IMR-90 (cell line): ENCODE measurements at regions not wholly inside any gene's neighbourhood (a gene's known extent, or its start where the extent isn't known, plus 50 kb on each side); places are given as distances from the start of the nearest gene placed in this dataset.

Experiments
- ATAC-seq: fragments of 200-7000 bp; cut with Tn5 transposase; 2 replicates; pipeline ENCODE4 v1.9.1; 2020; ENCODE audit warnings: low read depth, mild to moderate bottlenecking, moderate library complexity
- BruUV-seq: library from RNA; stranded (reverse); fragments of 400-500 nt; replicated peaks from 2 replicates; lab custom pipeline; 2021; lab: Mats Ljungman, UMichigan
- CTCF ChIA-PET: fragments of 300-600 bp; formaldehyde crosslinking; extraction: SDS; loops from one replicate; lab custom pipeline; 2021; ENCODE audit warnings: antibody characterized with exemption; lab: Yijun Ruan, JAX
- POLR2A ChIA-PET: fragments of 300-600 bp; sonication (Branson Sonifier 250); formaldehyde crosslinking; loops from one replicate; lab custom pipeline; 2022; ENCODE audit warnings: antibody characterized with exemption; ENCODE audit not compliant: unreplicated experiment; lab: Charles Lee
- DNase-seq: peaks from one replicate; pipeline ENCODE4 v3.0.0; 2013
- H2AFZ ChIP-seq: replicated peaks from 2 replicates; pipeline ENCODE3; 2013; ENCODE audit warnings: low read length, mild to moderate bottlenecking; ENCODE audit not compliant: poor library complexity
- H2AK5ac ChIP-seq: 2 replicates; pipeline ENCODE4 v1.6.1; 2013; ENCODE audit warnings: low read depth, low read length, inconsistent platforms
- H2AK9ac ChIP-seq: replicated peaks from 2 replicates; pipeline ENCODE3; 2013; ENCODE audit warnings: mild to moderate bottlenecking, low read depth, low read length, moderate library complexity; ENCODE audit not compliant: poor library complexity
- H2BK120ac ChIP-seq: 2 replicates; pipeline ENCODE4 v1.6.1; 2013; ENCODE audit warnings: low read depth, low read length, inconsistent platforms
- H2BK15ac ChIP-seq: 3 replicates; pipeline ENCODE4 v1.6.1; 2013; ENCODE audit warnings: low read depth, low read length, inconsistent platforms
- H2BK20ac ChIP-seq: 2 replicates; pipeline ENCODE4 v1.6.1; 2013; ENCODE audit warnings: low read depth, mild to moderate bottlenecking, inconsistent platforms, low read length, moderate library complexity
- H2BK5ac ChIP-seq: 2 replicates; pipeline ENCODE4 v1.6.1; 2013; ENCODE audit warnings: mild to moderate bottlenecking, low read depth, low read length, inconsistent platforms; ENCODE audit not compliant: poor library complexity, severe bottlenecking
- H3K14ac ChIP-seq: replicated peaks from 2 replicates; pipeline ENCODE4 v1.6.1; 2013; ENCODE audit warnings: low read depth, low read length, inconsistent platforms
- H3K18ac ChIP-seq: 2 replicates; pipeline ENCODE4 v1.6.1; 2013; ENCODE audit warnings: low read depth, low read length, control low read depth
- H3K23ac ChIP-seq: 2 replicates; pipeline ENCODE4 v1.6.1; 2013; ENCODE audit warnings: low read depth, low read length, inconsistent platforms
- H3K27ac ChIP-seq: 2 replicates; pipeline ENCODE4 v1.5.1; 2013; ENCODE audit warnings: mild to moderate bottlenecking, control low read depth, low read length; ENCODE audit not compliant: insufficient read depth
- H3K27me3 ChIP-seq: 2 replicates; pipeline ENCODE4 v1.6.1; 2013; ENCODE audit warnings: low read length; ENCODE audit not compliant: control insufficient read depth, insufficient read depth
- H3K36me3 ChIP-seq: 2 replicates; pipeline ENCODE4 v1.6.1; 2013; ENCODE audit warnings: low read length, mixed read lengths; ENCODE audit not compliant: control insufficient read depth, insufficient read depth
- H3K4ac ChIP-seq: 2 replicates; pipeline ENCODE4 v1.6.1; 2013; ENCODE audit warnings: low read depth, low read length, inconsistent platforms
- H3K4me1 ChIP-seq: 2 replicates; pipeline ENCODE4 v1.6.1; 2013; ENCODE audit warnings: low read length, mixed read lengths; ENCODE audit not compliant: control insufficient read depth, insufficient read depth
- H3K4me2 ChIP-seq: 2 replicates; pipeline ENCODE4 v1.6.1; 2013; ENCODE audit warnings: low read depth, mild to moderate bottlenecking, control low read depth, low read length, moderate library complexity
- H3K4me3 ChIP-seq: 2 replicates; pipeline ENCODE4 v1.5.1; 2013; ENCODE audit warnings: low read depth, mild to moderate bottlenecking, control low read depth, low read length, moderate library complexity; ENCODE audit not compliant: insufficient read depth
- H3K56ac ChIP-seq: 2 replicates; pipeline ENCODE4 v1.6.1; 2013; ENCODE audit warnings: low read length, inconsistent platforms; ENCODE audit not compliant: insufficient read depth; ENCODE audit errors: extremely low read depth
- H3K79me1 ChIP-seq, 2 experiments: 2 replicates each; pipeline ENCODE4 v1.6.1; 2013; ENCODE audit warnings: low read length in 2 of 2, inconsistent platforms in 1 of 2, low read depth in 1 of 2
- H3K9ac ChIP-seq: 2 replicates; pipeline ENCODE4 v1.6.1; 2013; ENCODE audit warnings: low read depth, low read length, control low read depth
- H3K9me1 ChIP-seq: 2 replicates; pipeline ENCODE4 v1.6.1; 2013; ENCODE audit warnings: low read length, inconsistent platforms; ENCODE audit not compliant: insufficient read depth
- H3K9me3 ChIP-seq: 2 replicates; pipeline ENCODE4 v1.6.1; 2013; ENCODE audit warnings: low read length; ENCODE audit not compliant: control insufficient read depth, insufficient read depth
- H4K20me1 ChIP-seq: 2 replicates; pipeline ENCODE4 v1.6.1; 2013; ENCODE audit warnings: low read length, inconsistent platforms; ENCODE audit not compliant: insufficient read depth
- H4K5ac ChIP-seq: 2 replicates; pipeline ENCODE4 v1.6.1; 2013; ENCODE audit warnings: mild to moderate bottlenecking, low read depth, low read length, control low read depth
- H4K8ac ChIP-seq, 2 experiments: 2 replicates each; pipeline ENCODE4 v1.6.1; 2013; ENCODE audit warnings: low read depth in 2 of 2, low read length in 2 of 2, control low read depth in 1 of 2, inconsistent platforms in 1 of 2
- H4K91ac ChIP-seq: 2 replicates; pipeline ENCODE4 v1.6.1; 2013; ENCODE audit warnings: low read depth, low read length, inconsistent platforms; ENCODE audit not compliant: insufficient read depth
- BHLHE40 ChIP-seq: fragments of 150-350 bp; IDR thresholded peaks from 2 replicates; pipeline ENCODE4 v1.6.1; 2016; ENCODE audit warnings: mild to moderate bottlenecking, low read depth, low read length
- CEBPB ChIP-seq: IDR thresholded peaks from 2 replicates; pipeline ENCODE4 v1.6.1; 2012; ENCODE audit warnings: low read depth, low read length, improper control_type of control experiment
- CHD1 ChIP-seq: IDR thresholded peaks from 2 replicates; pipeline ENCODE4 v1.6.1; 2012; ENCODE audit warnings: low read depth, low read length, improper control_type of control experiment
- FOS ChIP-seq: fragments of 150-350 bp; IDR thresholded peaks from 2 replicates; pipeline ENCODE4 v1.6.1; 2016; ENCODE audit warnings: low read depth, low read length
- MAFK ChIP-seq: IDR thresholded peaks from 2 replicates; pipeline ENCODE4 v1.6.1; 2012; ENCODE audit warnings: low read depth, low read length, improper control_type of control experiment
- MAZ ChIP-seq: IDR thresholded peaks from 2 replicates; pipeline ENCODE4 v1.6.1; 2012; ENCODE audit warnings: low read depth, mild to moderate bottlenecking, low read length, improper control_type of control experiment, moderate library complexity, borderline replicate concordance
- MXI1 ChIP-seq: IDR thresholded peaks from 2 replicates; pipeline ENCODE4 v1.6.1; 2012; ENCODE audit warnings: low read depth, mild to moderate bottlenecking, low read length, moderate library complexity, borderline replicate concordance
- NFE2L2 ChIP-seq: fragments of 150-350 bp; IDR thresholded peaks from 2 replicates; pipeline ENCODE4 v1.6.1; 2016; ENCODE audit warnings: low read depth, mild to moderate bottlenecking, low read length
- POLR2A ChIP-seq: IDR thresholded peaks from 2 replicates; pipeline ENCODE4 v1.6.1; 2012; ENCODE audit warnings: mild to moderate bottlenecking, low read depth, low read length
- RAD21 ChIP-seq: IDR thresholded peaks from 2 replicates; pipeline ENCODE4 v1.6.1; 2012; ENCODE audit warnings: low read length, improper control_type of control experiment
- RCOR1 ChIP-seq: IDR thresholded peaks from 2 replicates; pipeline ENCODE4 v1.6.1; 2012; ENCODE audit warnings: mild to moderate bottlenecking, low read length, improper control_type of control experiment; ENCODE audit not compliant: insufficient replicate concordance
- RFX5 ChIP-seq: IDR thresholded peaks from 2 replicates; pipeline ENCODE4 v1.8.0; 2012; ENCODE audit warnings: low read depth, mild to moderate bottlenecking, low read length, moderate library complexity
- SMC3 ChIP-seq: fragments of 150-350 bp; IDR thresholded peaks from 2 replicates; pipeline ENCODE4 v1.6.1; 2016; ENCODE audit warnings: low read depth, mild to moderate bottlenecking, antibody characterized with exemption, low read length, moderate library complexity
- WGBS, 2 experiments: methylation state at CpG; one replicate each; pipeline versions ENCODE4 v1.1.5 to v1.1.7; 2013; ENCODE audit warnings: missing lambda C conversion rate in 2 of 2; ENCODE audit not compliant: insufficient read length in 1 of 2; ENCODE audit errors: extremely low coverage in 2 of 2; 5-methylcytosine and 5-hydroxymethylcytosine counted together
- dilution Hi-C: fragments of 300-500 bp; cut with HindIII; formaldehyde crosslinking; loops from one replicate; pipeline ENCODE4 v1.14.3; 2018; ENCODE audit warnings: low sequenced_read_pairs; ENCODE audit not compliant: unreplicated experiment
- in situ Hi-C: fragments of 300-500 bp; cut with MboI; formaldehyde crosslinking; loops from 3 replicates; pipeline ENCODE4 v1.14.3; 2019; ENCODE audit warnings: low sequenced_read_pairs, inconsistent platforms, mixed read lengths
- intact Hi-C: fragments of 100-400 bp; cut with micrococcal nuclease; formaldehyde crosslinking; loops from 2 replicates; pipeline ENCODE4 v1.10.0; 2022
- TF ChIP-seq, protein P1 (sequence below): conservative IDR thresholded peaks from 2 replicates; pipeline ENCODE4 v1.5.1; 2012; ENCODE audit warnings: mild to moderate bottlenecking, low read depth, low read length, improper control_type of control experiment
- TF ChIP-seq, protein P2 (sequence below): fragments of 150-350 bp; IDR thresholded peaks from 2 replicates; pipeline ENCODE4 v1.6.1; 2016; ENCODE audit warnings: low read depth, mild to moderate bottlenecking, low read length, moderate library complexity, borderline replicate concordance
- TF ChIP-seq, protein P3 (sequence below): fragments of 150-350 bp; IDR thresholded peaks from 2 replicates; pipeline ENCODE4 v1.6.1; 2017; ENCODE audit warnings: mild to moderate bottlenecking, antibody characterized with exemption, low read length, low read depth

DNA sequence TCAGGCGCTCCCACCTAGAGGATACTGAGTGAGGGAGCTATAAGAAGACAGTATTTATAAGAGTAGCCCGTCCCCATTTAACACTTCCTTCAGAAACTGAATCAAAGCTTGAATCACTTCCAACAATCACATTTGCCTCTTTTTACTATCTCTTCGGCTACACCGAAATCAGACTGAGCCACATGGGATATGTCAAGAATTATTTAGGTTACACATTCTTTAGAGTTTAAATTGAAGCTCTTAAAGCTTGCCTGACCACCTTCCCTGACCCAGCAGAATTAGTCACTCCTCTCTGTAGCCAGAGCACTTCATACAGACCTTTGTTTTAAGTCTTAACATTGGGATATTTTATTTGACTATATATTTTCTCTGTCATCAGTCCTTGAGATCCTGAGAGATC, 163.7 kb downstream of the MAFB start:
- intact Hi-C loops: no loop called here
- CTCF ChIA-PET: no interaction called here
- no peak overlapping the region for H3K56ac ChIP-seq

More for the DNA sequence above, 163.7 kb downstream of the MAFB start:
- Histone ChIP-seq H3K27ac (no peak overlapping the region), H4K5ac (no peak overlapping the region), H2AFZ (no peak overlapping the region), H3K9me1 (no peaks in the 10 kb centered on the region), H3K23ac (no peak overlapping the region), H2AK5ac (no peak overlapping the region), H3K4ac (no peak overlapping the region), H2BK5ac (no peak overlapping the region), H3K4me3 (no peak overlapping the region), H3K4me1 (no peaks in the 10 kb centered on the region), H3K79me1 (no peaks in the 10 kb centered on the region), H3K9me3 (peaks cover 2% of the 10 kb centered on the region; the same call in 1 of the 2 replicates), H4K91ac (no peak overlapping the region), H3K18ac (no peak overlapping the region), H4K8ac (no peak overlapping the region), H2BK15ac (no peak overlapping the region), H2BK120ac (no peak overlapping the region), H4K20me1 (no peaks in the 10 kb centered on the region), H3K9ac (no peak overlapping the region), H3K27me3 (no peaks in the 10 kb centered on the region), H2AK9ac (no peak overlapping the region), H3K14ac (no peak overlapping the region), H2BK20ac (no peak overlapping the region), H3K4me2 (no peak overlapping the region), H3K36me3 (no peaks in the 10 kb centered on the region)
- in situ Hi-C loops (no loop called here), dilution Hi-C loops (no loop called here)
- DNase-seq (peak; percentile 8), ATAC-seq (no peak)
- TF ChIP-seq MAZ (no peak), CEBPB (no peak), FOS (no peak), RCOR1 (no peak), CHD1 (no peak), RFX5 (no peak), SMC3 (no peak), MXI1 (no peak), RAD21 (no peak), MAFK (no peak), BHLHE40 (no peak), NFE2L2 (no peak), POLR2A (no peak)
- TF ChIP-seq, protein P1, sequence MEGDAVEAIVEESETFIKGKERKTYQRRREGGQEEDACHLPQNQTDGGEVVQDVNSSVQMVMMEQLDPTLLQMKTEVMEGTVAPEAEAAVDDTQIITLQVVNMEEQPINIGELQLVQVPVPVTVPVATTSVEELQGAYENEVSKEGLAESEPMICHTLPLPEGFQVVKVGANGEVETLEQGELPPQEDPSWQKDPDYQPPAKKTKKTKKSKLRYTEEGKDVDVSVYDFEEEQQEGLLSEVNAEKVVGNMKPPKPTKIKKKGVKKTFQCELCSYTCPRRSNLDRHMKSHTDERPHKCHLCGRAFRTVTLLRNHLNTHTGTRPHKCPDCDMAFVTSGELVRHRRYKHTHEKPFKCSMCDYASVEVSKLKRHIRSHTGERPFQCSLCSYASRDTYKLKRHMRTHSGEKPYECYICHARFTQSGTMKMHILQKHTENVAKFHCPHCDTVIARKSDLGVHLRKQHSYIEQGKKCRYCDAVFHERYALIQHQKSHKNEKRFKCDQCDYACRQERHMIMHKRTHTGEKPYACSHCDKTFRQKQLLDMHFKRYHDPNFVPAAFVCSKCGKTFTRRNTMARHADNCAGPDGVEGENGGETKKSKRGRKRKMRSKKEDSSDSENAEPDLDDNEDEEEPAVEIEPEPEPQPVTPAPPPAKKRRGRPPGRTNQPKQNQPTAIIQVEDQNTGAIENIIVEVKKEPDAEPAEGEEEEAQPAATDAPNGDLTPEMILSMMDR: no peak
- TF ChIP-seq, protein P2, sequence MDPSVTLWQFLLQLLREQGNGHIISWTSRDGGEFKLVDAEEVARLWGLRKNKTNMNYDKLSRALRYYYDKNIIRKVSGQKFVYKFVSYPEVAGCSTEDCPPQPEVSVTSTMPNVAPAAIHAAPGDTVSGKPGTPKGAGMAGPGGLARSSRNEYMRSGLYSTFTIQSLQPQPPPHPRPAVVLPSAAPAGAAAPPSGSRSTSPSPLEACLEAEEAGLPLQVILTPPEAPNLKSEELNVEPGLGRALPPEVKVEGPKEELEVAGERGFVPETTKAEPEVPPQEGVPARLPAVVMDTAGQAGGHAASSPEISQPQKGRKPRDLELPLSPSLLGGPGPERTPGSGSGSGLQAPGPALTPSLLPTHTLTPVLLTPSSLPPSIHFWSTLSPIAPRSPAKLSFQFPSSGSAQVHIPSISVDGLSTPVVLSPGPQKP: no peak
- TF ChIP-seq, protein P3, sequence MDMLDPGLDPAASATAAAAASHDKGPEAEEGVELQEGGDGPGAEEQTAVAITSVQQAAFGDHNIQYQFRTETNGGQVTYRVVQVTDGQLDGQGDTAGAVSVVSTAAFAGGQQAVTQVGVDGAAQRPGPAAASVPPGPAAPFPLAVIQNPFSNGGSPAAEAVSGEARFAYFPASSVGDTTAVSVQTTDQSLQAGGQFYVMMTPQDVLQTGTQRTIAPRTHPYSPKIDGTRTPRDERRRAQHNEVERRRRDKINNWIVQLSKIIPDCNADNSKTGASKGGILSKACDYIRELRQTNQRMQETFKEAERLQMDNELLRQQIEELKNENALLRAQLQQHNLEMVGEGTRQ: no peak
- BruUV-seq: no TSS peak
- POLR2A ChIA-PET: no interaction called here
- WGBS, 2 experiments: no CpG with 5 or more reads among the region's 4 CpGs
